ENCODE measurements at regions not wholly inside any gene's neighbourhood (a gene's known extent, or its start where the extent isn't known, plus 50 kb on each side); places are given as distances from the start of the nearest gene placed in this dataset.

GRCh38 chr10:130491011-130491692, 355.0 kb downstream of the GLRX3 start:
- Histone ChIP-seq H3K27ac (no peak overlapping the region), H3K27me3 (no peaks in the 10 kb centered on the region), H3K36me3 (no peaks in the 10 kb centered on the region), H3K9me3 (ENCODE audit: low read depth) (no peaks in the 10 kb centered on the region), H3K4me3 (no peak overlapping the region), H3K4me1 (ENCODE audit: low read depth) (no peaks in the 10 kb centered on the region)
- no peak for DNase-seq (ENCODE audit: low read depth in 1 of 2, low spot score in 1 of 2)
- no peak for TF ChIP-seq CTCF (IDR thresholded peaks at IDR 0.05; ENCODE audit: low read depth, low read length)

GRCh38 chr10:130491693-130492050, 355.5 kb downstream of the GLRX3 start:
- Histone ChIP-seq H3K27me3 (no peaks in the 10 kb centered on the region), H3K4me1 (ENCODE audit: low read depth) (no peaks in the 10 kb centered on the region), H3K9me3 (ENCODE audit: low read depth) (no peaks in the 10 kb centered on the region), H3K36me3 (no peaks in the 10 kb centered on the region), H3K27ac (no peak overlapping the region), H3K4me3 (no peak overlapping the region)
- DNase-seq (ENCODE audit: low read depth in 1 of 2, low spot score in 1 of 2), result no peak
- TF ChIP-seq CTCF (IDR thresholded peaks at IDR 0.05; ENCODE audit: low read depth, low read length), result no peak

- H3K4me1 ChIP-seq (ENCODE audit: low read depth), result no peaks in the 10 kb centered on the region
- H3K4me3 ChIP-seq, result no peak overlapping the region
- H3K9me3 ChIP-seq (ENCODE audit: low read depth), result no peaks in the 10 kb centered on the region
- no peak for TF ChIP-seq CTCF (IDR thresholded peaks at IDR 0.05; ENCODE audit: low read depth, low read length)
- H3K27ac ChIP-seq, result no peak overlapping the region
- no peaks in the 10 kb centered on the region for H3K27me3 ChIP-seq
- no peaks in the 10 kb centered on the region for H3K36me3 ChIP-seq
- DNase-seq (ENCODE audit: low read depth in 1 of 2, low spot score in 1 of 2), result no peak
These were observed 356.2 kb downstream of the GLRX3 start for GRCh38 chr10:130492266-130492934.

- H3K9me3 ChIP-seq (ENCODE audit: low read depth), result no peaks in the 10 kb centered on the region
- H3K27me3 ChIP-seq, result no peaks in the 10 kb centered on the region
- H3K4me1 ChIP-seq (ENCODE audit: low read depth), result no peaks in the 10 kb centered on the region
- H3K4me3 ChIP-seq, result no peak overlapping the region
- H3K36me3 ChIP-seq, result no peaks in the 10 kb centered on the region
- TF ChIP-seq CTCF (IDR thresholded peaks at IDR 0.05; ENCODE audit: low read depth, low read length), result no peak
- no peak overlapping the region for H3K27ac ChIP-seq
- no peak for DNase-seq (ENCODE audit: low read depth in 1 of 2, low spot score in 1 of 2)
These were observed 356.8 kb downstream of the GLRX3 start for GRCh38 chr10:130493021-130493420.

- DNase-seq (ENCODE audit: low read depth in 1 of 2, low spot score in 1 of 2), result no peak
- no peak overlapping the region for H3K27ac ChIP-seq
- no peaks in the 10 kb centered on the region for H3K4me1 ChIP-seq (ENCODE audit: low read depth)
- H3K36me3 ChIP-seq, result no peaks in the 10 kb centered on the region
- TF ChIP-seq CTCF (IDR thresholded peaks at IDR 0.05; ENCODE audit: low read depth, low read length), result no peak
- no peaks in the 10 kb centered on the region for H3K9me3 ChIP-seq (ENCODE audit: low read depth)
- no peak overlapping the region for H3K4me3 ChIP-seq
- no peaks in the 10 kb centered on the region for H3K27me3 ChIP-seq
These were observed 357.4 kb downstream of the GLRX3 start for GRCh38 chr10:130493446-130494145.
